Neutrophil (primary cell): ENCODE measurements at regions not wholly inside any gene's neighbourhood (a gene's known extent, or its start where the extent isn't known, plus 50 kb on each side); places are given as distances from the start of the nearest gene placed in this dataset.
"Not testable (repeated sequence)": the region's sequence is repeated elsewhere in the genome, so short reads cannot be mapped to it uniquely, and the experiment has no call there.

Experiments
- H3K27ac ChIP-seq: fragments of 200-600 bp; sonication (generic); 2 replicates; pipeline ENCODE4 v1.5.1; 2016; ENCODE audit warnings: mild to moderate bottlenecking, moderate library complexity
- H3K27me3 ChIP-seq: fragments of 200-600 bp; sonication (generic); 2 replicates; pipeline ENCODE4 v1.6.0; 2016; ENCODE audit warnings: mild to moderate bottlenecking
- H3K36me3 ChIP-seq: fragments of 200-600 bp; sonication (generic); 2 replicates; pipeline ENCODE4 v1.5.1; 2017
- H3K4me1 ChIP-seq, 2 experiments: fragments of 200-600 bp in 1 of 2; sonication (generic) in 1 of 2; 1 replicate in 1 of 2; 2 replicates in 1 of 2; pipeline versions ENCODE4 v1.5.1 to v1.6.1; 2013 to 2016; ENCODE audit warnings: low read depth in 1 of 2, low read length in 1 of 2, mild to moderate bottlenecking in 1 of 2, moderate library complexity in 1 of 2; ENCODE audit not compliant: control insufficient read depth in 1 of 2, insufficient read depth in 1 of 2
- H3K4me3 ChIP-seq, 2 experiments: fragments of 200-600 bp in 1 of 2; sonication (generic) in 1 of 2; 1 replicate in 1 of 2; 2 replicates in 1 of 2; pipeline ENCODE4 v1.5.1; 2013 to 2016; ENCODE audit warnings: low read depth in 1 of 2, low read length in 1 of 2, mild to moderate bottlenecking in 1 of 2, moderate library complexity in 1 of 2
- H3K9me3 ChIP-seq: fragments of 200-600 bp; sonication (generic); 2 replicates; pipeline ENCODE4 v1.5.1; 2016
- TF ChIP-seq, protein P1 (sequence below): fragments of 200-600 bp; sonication (generic); IDR thresholded peaks from 2 replicates; pipeline ENCODE4 v1.5.1; 2016; ENCODE audit warnings: antibody characterized with exemption

DNA sequence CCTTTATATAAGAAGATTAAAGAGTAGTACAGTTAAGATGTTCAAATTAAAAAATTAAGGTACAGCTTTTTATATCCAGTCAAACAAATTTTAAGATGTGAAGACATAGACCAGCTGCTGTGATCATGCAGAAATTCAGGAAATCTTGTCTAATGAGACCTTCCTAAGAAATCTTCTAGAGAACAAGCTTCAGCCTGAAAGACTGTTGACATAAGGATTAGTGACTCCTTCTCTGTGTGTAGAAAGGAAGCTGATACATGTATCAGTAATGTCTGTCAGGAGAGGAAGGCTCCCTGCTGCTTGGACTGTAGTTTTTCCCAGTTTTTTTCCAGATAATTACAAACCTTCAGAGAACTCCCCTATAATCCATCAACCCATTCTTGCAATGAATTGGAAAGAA is 75.8 kb upstream of the PCSK5 start:
- no peak overlapping the region for H3K4me3 ChIP-seq
- no peaks in the 10 kb centered on the region for H3K27me3 ChIP-seq

DNA sequence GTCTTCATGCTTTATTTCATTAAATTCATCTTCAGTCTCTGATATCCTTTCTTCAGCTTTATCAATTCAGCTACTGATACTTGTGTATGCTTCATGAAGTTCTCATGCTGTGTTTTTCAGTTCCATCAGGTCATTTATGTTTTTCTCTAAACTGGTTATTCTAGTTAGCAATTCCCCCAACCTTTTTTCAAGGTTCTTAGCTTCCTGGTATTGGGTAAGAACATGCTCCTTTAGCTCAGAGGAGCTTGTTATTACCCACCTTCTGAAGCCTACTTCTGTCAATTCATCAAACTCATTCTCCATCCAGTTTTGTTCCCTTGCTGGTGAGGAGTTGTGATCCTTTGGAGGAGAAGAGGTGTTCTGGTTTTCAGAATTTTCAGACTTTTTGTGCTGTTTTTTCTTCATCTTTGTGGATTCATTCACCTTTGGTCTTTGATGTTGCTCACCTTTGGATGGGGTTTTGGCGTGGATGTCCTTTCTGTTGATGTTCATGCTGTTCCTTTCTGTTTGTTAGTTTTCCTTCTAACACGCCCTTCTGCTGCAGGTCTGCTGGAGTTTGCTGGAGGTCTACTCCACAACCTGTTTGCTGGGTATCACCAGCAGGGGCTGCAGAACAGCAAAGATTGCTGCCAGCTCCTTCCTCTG is 69.9 kb upstream of the PCSK5 start:
- H3K27me3 ChIP-seq, H3K9me3 ChIP-seq, H3K4me1 ChIP-seq: not testable (repeated sequence)

More for the DNA sequence above, 75.8 kb upstream of the PCSK5 start:
- Histone ChIP-seq H3K36me3 (no peaks in the 10 kb centered on the region), H3K27ac (no peak overlapping the region), H3K9me3 (no peaks in the 10 kb centered on the region), H3K4me1 (no peaks in the 10 kb centered on the region)
- TF ChIP-seq, protein P1, sequence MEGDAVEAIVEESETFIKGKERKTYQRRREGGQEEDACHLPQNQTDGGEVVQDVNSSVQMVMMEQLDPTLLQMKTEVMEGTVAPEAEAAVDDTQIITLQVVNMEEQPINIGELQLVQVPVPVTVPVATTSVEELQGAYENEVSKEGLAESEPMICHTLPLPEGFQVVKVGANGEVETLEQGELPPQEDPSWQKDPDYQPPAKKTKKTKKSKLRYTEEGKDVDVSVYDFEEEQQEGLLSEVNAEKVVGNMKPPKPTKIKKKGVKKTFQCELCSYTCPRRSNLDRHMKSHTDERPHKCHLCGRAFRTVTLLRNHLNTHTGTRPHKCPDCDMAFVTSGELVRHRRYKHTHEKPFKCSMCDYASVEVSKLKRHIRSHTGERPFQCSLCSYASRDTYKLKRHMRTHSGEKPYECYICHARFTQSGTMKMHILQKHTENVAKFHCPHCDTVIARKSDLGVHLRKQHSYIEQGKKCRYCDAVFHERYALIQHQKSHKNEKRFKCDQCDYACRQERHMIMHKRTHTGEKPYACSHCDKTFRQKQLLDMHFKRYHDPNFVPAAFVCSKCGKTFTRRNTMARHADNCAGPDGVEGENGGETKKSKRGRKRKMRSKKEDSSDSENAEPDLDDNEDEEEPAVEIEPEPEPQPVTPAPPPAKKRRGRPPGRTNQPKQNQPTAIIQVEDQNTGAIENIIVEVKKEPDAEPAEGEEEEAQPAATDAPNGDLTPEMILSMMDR: no peak

DNA sequence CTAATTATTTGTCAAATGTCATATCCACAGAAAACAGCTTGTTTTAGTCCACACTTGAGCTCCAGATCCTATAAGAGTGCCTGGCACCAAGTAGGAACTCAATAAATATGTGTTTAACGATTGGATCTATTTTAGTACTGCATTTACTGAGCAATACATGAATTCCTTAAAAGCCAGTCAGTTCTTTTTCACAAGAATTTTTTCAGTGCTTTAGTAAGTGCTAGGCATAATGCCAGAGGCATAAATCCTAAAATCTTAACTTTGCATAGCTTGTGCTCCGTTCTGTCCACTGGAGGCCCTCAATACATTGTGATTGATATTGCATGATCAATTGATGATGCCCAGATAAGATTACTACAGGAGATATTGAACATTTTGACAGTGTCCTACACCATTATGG is 67.3 kb upstream of the PCSK5 start:
- Histone ChIP-seq H3K4me3 (no peak overlapping the region), H3K4me1 (no peaks in the 10 kb centered on the region), H3K27ac (no peak overlapping the region), H3K36me3 (no peaks in the 10 kb centered on the region), H3K9me3 (no peaks in the 10 kb centered on the region), H3K27me3 (no peaks in the 10 kb centered on the region)
- TF ChIP-seq, protein P1: no peak

More for the DNA sequence above, 69.9 kb upstream of the PCSK5 start:
- H3K27ac ChIP-seq, H3K4me3 ChIP-seq, H3K36me3 ChIP-seq: not testable (repeated sequence)

DNA sequence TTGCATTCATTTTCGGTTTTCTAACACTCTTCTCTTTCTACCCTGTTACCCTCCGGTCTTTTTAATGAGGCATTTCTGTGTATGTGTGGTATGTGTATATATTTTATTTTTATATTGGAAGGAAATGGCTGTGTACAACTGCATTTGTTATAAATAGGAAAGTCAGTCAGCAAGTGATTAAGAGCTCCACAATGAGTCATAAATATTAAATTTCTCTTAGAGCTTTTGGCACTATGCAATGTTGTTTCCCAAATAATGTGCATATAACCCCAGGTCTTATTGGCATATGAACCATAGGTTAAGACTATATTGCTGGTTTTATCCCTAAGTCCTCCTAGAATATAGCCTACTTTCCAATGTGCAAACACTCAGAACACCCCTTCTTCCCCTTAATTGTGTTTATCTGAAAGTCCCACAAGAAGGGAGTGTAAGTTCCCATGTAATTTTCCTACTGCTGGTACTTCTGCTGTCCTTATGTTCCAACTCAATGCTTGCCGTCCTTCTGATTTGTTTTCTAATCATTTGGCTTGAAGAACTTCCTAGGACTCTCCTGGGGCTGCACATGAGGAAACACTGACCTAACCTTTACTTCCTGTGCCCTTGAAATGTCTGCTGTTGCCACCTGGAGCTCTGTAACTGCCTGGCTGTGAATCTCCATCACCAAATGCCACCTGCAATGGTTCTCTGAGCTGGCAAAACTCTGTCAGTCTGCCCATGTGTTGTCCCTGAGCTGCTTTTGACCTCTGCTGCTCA is 65.5 kb upstream of the PCSK5 start:
- H3K27ac ChIP-seq: no peak overlapping the region
- H3K36me3 ChIP-seq: no peaks in the 10 kb centered on the region
- H3K27me3 ChIP-seq: no peaks in the 10 kb centered on the region
- no peak overlapping the region for H3K4me3 ChIP-seq
- TF ChIP-seq, protein P1: no peak
- no peaks in the 10 kb centered on the region for H3K4me1 ChIP-seq
- no peaks in the 10 kb centered on the region for H3K9me3 ChIP-seq

GRCh38 chr9:75826314-75826713 is 64.2 kb upstream of the PCSK5 start:
- no peaks in the 10 kb centered on the region for H3K4me1 ChIP-seq
- H3K36me3 ChIP-seq: no peaks in the 10 kb centered on the region
- no peak overlapping the region for H3K4me3 ChIP-seq
- no peaks in the 10 kb centered on the region for H3K27me3 ChIP-seq
- H3K9me3 ChIP-seq: no peaks in the 10 kb centered on the region
- TF ChIP-seq, protein P1: no peak
- H3K27ac ChIP-seq: no peak overlapping the region

- no peak overlapping the region for H3K27ac ChIP-seq
- no peaks in the 10 kb centered on the region for H3K36me3 ChIP-seq
- H3K9me3 ChIP-seq: no peaks in the 10 kb centered on the region
- TF ChIP-seq, protein P1: no peak
- no peaks in the 10 kb centered on the region for H3K4me1 ChIP-seq
- H3K27me3 ChIP-seq: no peaks in the 10 kb centered on the region
- H3K4me3 ChIP-seq: no peak overlapping the region
These were observed 60.2 kb upstream of the PCSK5 start for GRCh38 chr9:75830303-75830702.
